SK-N-SH treated with all-trans-retinoic acid at 6 μM for 48 hours (cell line): ENCODE measurements at regions not wholly inside any gene's neighbourhood (a gene's known extent, or its start where the extent isn't known, plus 50 kb on each side); places are given as distances from the start of the nearest gene placed in this dataset.

Experiments
- ARNTL ChIP-seq: fragments of 450-650 bp; formaldehyde crosslinking; IDR thresholded peaks from 2 replicates; pipeline ENCODE4 v1.5.0; 2020; ENCODE audit warnings: low read depth, mild to moderate bottlenecking, moderate library complexity, borderline replicate concordance
- BACH2 ChIP-seq: fragments of 250-450 bp; sonication (Bioruptor Pico); IDR thresholded peaks from 2 replicates; pipeline ENCODE4 v1.9.0; 2021; ENCODE audit warnings: mild to moderate bottlenecking, borderline replicate concordance
- ESRRG ChIP-seq: fragments of 250-450 bp; sonication (Bioruptor Pico); IDR thresholded peaks from 2 replicates; pipeline ENCODE4 v1.6.1; 2021; ENCODE audit warnings: mild to moderate bottlenecking
- GLIS3 ChIP-seq: fragments of 250-450 bp; sonication (Bioruptor Pico); IDR thresholded peaks from 2 replicates; pipeline ENCODE4 v1.5.0; 2020; ENCODE audit warnings: mild to moderate bottlenecking, moderate library complexity
- OSR1 ChIP-seq: fragments of 250-450 bp; sonication (Bioruptor Pico); IDR thresholded peaks from 2 replicates; pipeline ENCODE4 v1.8.0; 2022; ENCODE audit warnings: moderate library complexity, mild to moderate bottlenecking, inconsistent platforms
- TCF4 ChIP-seq: fragments of 250-450 bp; sonication (Bioruptor Pico); IDR thresholded peaks from 2 replicates; pipeline ENCODE4 v1.8.0; 2021; ENCODE audit warnings: mild to moderate bottlenecking, moderate library complexity, borderline replicate concordance
- TOX ChIP-seq: fragments of 250-450 bp; sonication (Bioruptor Pico); IDR thresholded peaks from 2 replicates; pipeline ENCODE4 v1.8.0; 2021; ENCODE audit warnings: mild to moderate bottlenecking, moderate library complexity, borderline replicate concordance
- ZFP3 ChIP-seq: fragments of 250-450 bp; sonication (Bioruptor Pico); IDR thresholded peaks from 2 replicates; pipeline ENCODE4 v1.5.0; 2020; ENCODE audit warnings: mild to moderate bottlenecking, moderate library complexity
- ZFP30 ChIP-seq: fragments of 450-650 bp; formaldehyde crosslinking; IDR thresholded peaks from 2 replicates; pipeline ENCODE4 v1.5.0; 2022; ENCODE audit warnings: mild to moderate bottlenecking, moderate library complexity
- ZNF565 ChIP-seq: fragments of 450-650 bp; formaldehyde crosslinking; conservative IDR thresholded peaks from 2 replicates; pipeline ENCODE4 v1.5.0; 2020; ENCODE audit warnings: low read depth, mild to moderate bottlenecking, moderate library complexity
- ZNF8 ChIP-seq: fragments of 450-650 bp; formaldehyde crosslinking; IDR thresholded peaks from 2 replicates; pipeline ENCODE4 v1.5.0; 2020; ENCODE audit warnings: mild to moderate bottlenecking, moderate library complexity
- TF ChIP-seq, protein P1 (sequence below): fragments of 250-450 bp; sonication (Bioruptor Pico); IDR thresholded peaks from 2 replicates; pipeline ENCODE4 v1.8.0; 2020; ENCODE audit warnings: mild to moderate bottlenecking, moderate library complexity, borderline replicate concordance
- TF ChIP-seq, protein P2 (sequence below): fragments of 250-450 bp; sonication (Bioruptor Pico); IDR thresholded peaks from 2 replicates; pipeline ENCODE4 v1.5.1; 2021; ENCODE audit warnings: mild to moderate bottlenecking, moderate library complexity
- TF ChIP-seq, protein P3 (sequence below): fragments of 250-450 bp; sonication (Bioruptor Pico); IDR thresholded peaks from 2 replicates; pipeline ENCODE4 v1.5.1; 2020; ENCODE audit warnings: low read depth, mild to moderate bottlenecking, moderate library complexity

DNA sequence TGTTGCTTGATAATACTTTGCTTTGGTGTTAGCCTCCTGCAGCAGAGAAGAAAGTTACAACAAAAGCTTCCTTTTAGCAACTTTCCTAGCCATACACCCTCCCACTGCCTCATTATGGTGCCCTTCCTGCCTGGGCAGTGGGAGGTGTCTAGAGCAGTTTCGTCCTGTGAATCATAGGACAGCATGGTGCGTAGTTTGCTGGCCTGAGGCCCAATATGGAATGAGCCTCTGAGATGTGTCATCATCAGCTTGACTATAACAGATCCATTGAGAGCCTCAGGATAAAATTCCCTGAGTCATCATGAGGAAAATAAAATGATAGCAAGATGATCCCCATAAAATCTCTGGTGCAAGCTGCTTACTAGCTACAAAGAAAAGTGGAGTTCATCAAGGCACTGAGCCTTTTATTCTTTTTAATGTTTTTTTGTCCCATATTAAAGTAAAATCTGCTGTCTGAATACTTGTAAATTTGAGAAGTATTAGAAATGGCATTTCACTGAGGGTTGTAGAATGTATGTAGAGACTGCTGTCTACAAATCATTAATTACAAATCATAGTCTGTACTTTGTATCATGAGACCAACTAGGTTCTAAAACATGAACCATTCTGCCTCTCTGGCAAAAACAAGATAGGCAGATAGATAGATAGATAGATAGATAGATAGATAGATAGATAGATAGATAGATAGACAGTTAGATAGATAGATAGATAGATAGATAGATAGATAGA, 303.0 kb upstream of the PDE4D start:
- TF ChIP-seq, protein P1, sequence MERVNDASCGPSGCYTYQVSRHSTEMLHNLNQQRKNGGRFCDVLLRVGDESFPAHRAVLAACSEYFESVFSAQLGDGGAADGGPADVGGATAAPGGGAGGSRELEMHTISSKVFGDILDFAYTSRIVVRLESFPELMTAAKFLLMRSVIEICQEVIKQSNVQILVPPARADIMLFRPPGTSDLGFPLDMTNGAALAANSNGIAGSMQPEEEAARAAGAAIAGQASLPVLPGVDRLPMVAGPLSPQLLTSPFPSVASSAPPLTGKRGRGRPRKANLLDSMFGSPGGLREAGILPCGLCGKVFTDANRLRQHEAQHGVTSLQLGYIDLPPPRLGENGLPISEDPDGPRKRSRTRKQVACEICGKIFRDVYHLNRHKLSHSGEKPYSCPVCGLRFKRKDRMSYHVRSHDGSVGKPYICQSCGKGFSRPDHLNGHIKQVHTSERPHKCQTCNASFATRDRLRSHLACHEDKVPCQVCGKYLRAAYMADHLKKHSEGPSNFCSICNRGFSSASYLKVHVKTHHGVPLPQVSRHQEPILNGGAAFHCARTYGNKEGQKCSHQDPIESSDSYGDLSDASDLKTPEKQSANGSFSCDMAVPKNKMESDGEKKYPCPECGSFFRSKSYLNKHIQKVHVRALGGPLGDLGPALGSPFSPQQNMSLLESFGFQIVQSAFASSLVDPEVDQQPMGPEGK (CRISPR knock-in tag): no peak
- TF ChIP-seq, protein P2, sequence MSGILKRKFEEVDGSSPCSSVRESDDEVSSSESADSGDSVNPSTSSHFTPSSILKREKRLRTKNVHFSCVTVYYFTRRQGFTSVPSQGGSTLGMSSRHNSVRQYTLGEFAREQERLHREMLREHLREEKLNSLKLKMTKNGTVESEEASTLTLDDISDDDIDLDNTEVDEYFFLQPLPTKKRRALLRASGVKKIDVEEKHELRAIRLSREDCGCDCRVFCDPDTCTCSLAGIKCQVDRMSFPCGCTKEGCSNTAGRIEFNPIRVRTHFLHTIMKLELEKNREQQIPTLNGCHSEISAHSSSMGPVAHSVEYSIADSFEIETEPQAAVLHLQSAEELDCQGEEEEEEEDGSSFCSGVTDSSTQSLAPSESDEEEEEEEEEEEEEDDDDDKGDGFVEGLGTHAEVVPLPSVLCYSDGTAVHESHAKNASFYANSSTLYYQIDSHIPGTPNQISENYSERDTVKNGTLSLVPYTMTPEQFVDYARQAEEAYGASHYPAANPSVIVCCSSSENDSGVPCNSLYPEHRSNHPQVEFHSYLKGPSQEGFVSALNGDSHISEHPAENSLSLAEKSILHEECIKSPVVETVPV: no peak
- TF ChIP-seq ZFP30 (CRISPR knock-in tag) (no peak), ESRRG (CRISPR knock-in tag) (no peak), BACH2 (CRISPR knock-in tag) (no peak), OSR1 (CRISPR knock-in tag) (no peak), GLIS3 (CRISPR knock-in tag) (no peak), ZNF565 (CRISPR knock-in tag) (no peak), ARNTL (CRISPR knock-in tag) (no peak), TCF4 (CRISPR knock-in tag) (no peak), ZNF8 (CRISPR knock-in tag) (no peak), TOX (CRISPR knock-in tag) (no peak), ZFP3 (CRISPR knock-in tag) (no peak)
- TF ChIP-seq, protein P3, sequence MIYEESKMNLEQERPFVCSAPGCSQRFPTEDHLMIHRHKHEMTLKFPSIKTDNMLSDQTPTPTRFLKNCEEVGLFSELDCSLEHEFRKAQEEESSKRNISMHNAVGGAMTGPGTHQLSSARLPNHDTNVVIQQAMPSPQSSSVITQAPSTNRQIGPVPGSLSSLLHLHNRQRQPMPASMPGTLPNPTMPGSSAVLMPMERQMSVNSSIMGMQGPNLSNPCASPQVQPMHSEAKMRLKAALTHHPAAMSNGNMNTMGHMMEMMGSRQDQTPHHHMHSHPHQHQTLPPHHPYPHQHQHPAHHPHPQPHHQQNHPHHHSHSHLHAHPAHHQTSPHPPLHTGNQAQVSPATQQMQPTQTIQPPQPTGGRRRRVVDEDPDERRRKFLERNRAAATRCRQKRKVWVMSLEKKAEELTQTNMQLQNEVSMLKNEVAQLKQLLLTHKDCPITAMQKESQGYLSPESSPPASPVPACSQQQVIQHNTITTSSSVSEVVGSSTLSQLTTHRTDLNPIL (CRISPR knock-in tag): no peak
